Activated CD4-positive, alpha-beta T cell treated with anti-CD3 and anti-CD28 coated beads, Interleukin-2, amount 50 U/mL, for 48 hours (primary cell): ENCODE measurements at regions not wholly inside any gene's neighbourhood (a gene's known extent, or its start where the extent isn't known, plus 50 kb on each side); places are given as distances from the start of the nearest gene placed in this dataset.

ENCODE experiments used
- DNase-seq, 2 experiments: peaks; one replicate each; pipeline ENCODE4 v3.0.0-alpha.2; 2020

GRCh38 chrX:85517994-85518718, 138.7 kb upstream of the POF1B start:
- DNase-seq, result no peak

DNA sequence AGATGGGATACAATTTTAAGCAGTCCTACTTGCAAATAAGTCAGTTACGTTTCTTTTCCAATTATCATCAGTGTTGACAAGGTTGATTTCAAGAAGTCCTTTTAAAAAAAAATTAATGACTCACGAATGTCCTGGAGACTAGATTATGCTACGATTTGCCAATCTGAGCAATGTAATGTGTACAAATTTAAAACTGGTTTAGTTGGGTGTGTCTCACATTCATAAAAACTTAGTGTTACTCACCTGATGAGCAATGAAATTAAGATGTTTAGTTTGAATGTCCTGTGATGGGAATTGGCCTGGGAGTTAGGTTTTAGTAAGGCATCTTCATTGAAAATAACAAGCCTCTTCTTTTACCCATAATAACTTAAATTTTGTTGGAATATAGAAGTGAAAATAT, 136.7 kb upstream of the POF1B start:
- DNase-seq, result no peak

DNA sequence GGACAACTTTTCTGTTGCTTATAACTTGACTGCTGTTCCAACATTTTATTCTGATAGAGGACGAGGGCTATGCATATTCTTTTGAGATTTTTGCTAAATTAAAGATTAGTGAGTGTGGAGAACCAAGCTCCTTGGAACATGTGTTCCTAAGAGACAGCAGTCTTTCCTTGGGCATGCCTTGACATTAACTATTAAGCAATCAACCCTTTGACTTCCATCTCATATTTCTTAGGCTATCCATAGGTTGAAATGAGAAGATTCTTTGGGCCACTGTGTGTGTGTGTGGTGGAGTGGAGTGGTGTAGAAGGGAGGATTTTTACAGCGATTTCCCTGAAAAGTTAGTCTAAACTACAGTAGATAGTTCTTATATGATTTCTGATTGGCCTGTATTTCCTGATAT, 127.4 kb upstream of the POF1B start:
- no peak for DNase-seq

DNA sequence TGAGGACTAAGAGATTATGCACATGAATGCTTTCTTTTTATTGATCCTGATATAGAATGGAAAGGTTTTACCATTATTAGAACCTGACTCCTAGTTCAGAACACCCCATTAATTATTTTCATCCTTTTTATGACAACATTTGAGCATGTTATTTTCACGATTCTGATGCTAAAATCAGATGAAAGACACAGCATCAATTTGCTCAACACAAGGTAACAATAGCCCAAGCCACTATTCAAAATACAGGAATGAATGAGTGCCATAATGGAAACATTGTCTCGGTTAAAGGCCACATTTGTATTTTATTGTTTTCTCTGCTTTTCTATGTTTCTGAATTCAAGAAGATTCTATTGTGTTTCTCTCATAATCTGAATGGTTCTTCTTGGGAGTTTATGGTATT, 126.3 kb upstream of the POF1B start:
- DNase-seq, result no peak

DNA sequence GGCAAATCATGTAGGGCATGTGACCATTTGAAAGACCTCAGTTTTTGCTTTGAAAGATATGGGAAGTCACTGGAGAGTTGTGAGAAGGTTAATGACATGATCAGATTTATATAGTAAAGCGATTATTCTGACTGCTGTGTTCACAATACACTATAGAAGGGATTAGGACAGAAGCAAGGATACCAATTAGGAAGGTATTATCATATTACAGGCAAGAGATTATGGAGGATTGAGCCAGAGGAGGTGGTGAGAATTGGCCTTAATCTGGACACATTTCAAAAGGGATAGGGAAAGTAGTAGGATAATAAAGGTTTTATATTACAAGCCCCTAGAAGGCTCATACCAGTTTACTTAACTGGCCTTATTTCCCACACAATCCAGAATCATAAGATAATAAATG, 124.9 kb upstream of the POF1B start:
- no peak for DNase-seq

- no peak for DNase-seq
Observed at GRCh38 chrX:85503258-85504158, 124.0 kb upstream of the POF1B start.

DNA sequence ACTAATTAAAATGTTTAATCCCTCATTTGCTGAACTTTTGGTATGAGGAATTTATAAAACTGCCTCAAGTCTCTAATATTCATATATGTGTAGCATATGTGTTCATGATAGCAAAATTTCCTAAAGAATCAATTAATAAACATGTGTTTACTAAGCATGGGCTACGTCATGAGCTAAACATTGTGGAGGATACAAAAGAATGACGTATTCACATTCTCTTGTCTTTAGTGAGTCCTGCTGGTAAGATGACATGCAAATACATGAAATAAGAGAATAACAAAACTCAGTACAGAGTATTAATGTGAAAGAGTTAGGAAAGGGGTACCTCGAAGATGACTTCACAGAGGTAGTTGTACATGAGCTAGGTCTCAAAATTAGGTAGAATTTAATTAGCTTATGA, 121.9 kb upstream of the POF1B start:
- DNase-seq, result no peak

- no peak for DNase-seq
Observed at GRCh38 chrX:85499400-85499799, 119.9 kb upstream of the POF1B start.

DNA sequence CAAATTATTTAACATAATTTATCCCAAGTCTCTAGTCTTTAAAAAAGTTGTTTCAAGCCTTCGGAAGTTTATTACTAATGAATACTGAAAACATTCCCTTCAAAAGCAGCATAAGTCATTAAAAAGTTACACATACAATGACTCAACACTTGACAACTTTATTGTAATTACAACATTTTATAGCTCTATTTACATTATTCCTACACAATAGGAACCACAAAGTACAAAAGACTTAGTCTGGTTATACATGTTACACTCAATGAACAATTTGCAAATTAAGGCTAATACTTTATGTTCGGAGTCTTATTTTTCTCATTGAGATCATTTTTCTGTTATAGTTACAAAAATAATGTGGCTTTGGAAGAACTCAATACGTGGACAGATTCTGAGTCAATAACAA, 114.4 kb upstream of the POF1B start:
- no peak for DNase-seq

DNA sequence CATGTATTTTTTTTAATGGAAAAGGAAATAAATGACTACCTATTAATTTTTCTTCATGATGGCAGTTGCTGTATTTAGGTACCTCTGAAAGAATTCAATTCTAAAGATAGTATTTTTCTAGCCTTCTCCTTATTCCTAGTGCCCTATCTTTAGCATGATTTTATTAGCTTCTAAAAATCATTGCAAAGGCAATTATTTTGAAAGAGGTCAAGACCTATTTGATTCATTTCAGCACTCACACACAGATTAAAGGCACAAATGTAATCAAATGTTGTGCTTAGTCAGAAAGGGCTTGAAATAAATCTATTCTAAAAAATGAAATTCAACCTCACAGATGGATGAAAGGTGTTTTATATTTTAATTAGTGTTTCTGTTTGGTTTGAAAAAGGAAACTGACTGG, 74.8 kb upstream of the POF1B start:
- no peak for DNase-seq

GRCh38 chrX:85444613-85445012, 65.1 kb upstream of the POF1B start:
- DNase-seq, result no peak
